H1 (cell line): ENCODE measurements at regions not wholly inside any gene's neighbourhood (a gene's known extent, or its start where the extent isn't known, plus 50 kb on each side); places are given as distances from the start of the nearest gene placed in this dataset.

Source experiments
- CTCF ChIA-PET: fragments of 300-600 bp; sonication (Branson Sonifier 250); formaldehyde crosslinking; loops from one replicate; lab custom pipeline; 2021; ENCODE audit not compliant: partially characterized antibody; lab: Charles Lee
- POLR2A ChIA-PET: fragments of 300-600 bp; sonication (Branson Sonifier 250); formaldehyde crosslinking; loops from one replicate; lab custom pipeline; 2021; ENCODE audit warnings: inconsistent platforms; ENCODE audit not compliant: partially characterized antibody; lab: Charles Lee
- DNase-seq, 2 experiments: peaks; one replicate each; pipeline versions ENCODE4 v3.0.0 to v3.0.0-alpha.2; 2010 to 2022; ENCODE audit warnings: low spot score in 2 of 2, low read depth in 1 of 2, mixed read lengths in 1 of 2
- FAIRE-seq: peaks from 2 replicates; lab custom pipeline; 2011; peaks lifted over from hg19 to GRCh38; lab: Jason Lieb, UNC
- H2AFZ ChIP-seq: 2 replicates; pipeline ENCODE4 v1.8.1; 2012; ENCODE audit warnings: low read length, inconsistent platforms
- H2AK5ac ChIP-seq: 2 replicates; pipeline ENCODE4 v1.6.1; 2013; ENCODE audit warnings: low read depth, low read length
- H2BK120ac ChIP-seq: replicated peaks from 2 replicates; pipeline ENCODE3; 2013; ENCODE audit warnings: low read depth, low read length, inconsistent platforms
- H2BK12ac ChIP-seq: 2 replicates; pipeline ENCODE4 v1.6.1; 2013; ENCODE audit warnings: low read depth, low read length
- H2BK15ac ChIP-seq: 2 replicates; pipeline ENCODE4 v1.6.1; 2013; ENCODE audit warnings: low read length
- H2BK20ac ChIP-seq: 2 replicates; pipeline ENCODE4 v1.6.1; 2013; ENCODE audit warnings: low read length
- H2BK5ac ChIP-seq: 2 replicates; pipeline ENCODE4 v1.6.1; 2013; ENCODE audit warnings: low read depth, low read length
- H3K14ac ChIP-seq: 2 replicates; pipeline ENCODE4 v1.6.1; 2013; ENCODE audit warnings: inconsistent platforms; ENCODE audit not compliant: insufficient read length
- H3K18ac ChIP-seq: 2 replicates; pipeline ENCODE4 v1.6.1; 2013; ENCODE audit warnings: low read length; ENCODE audit errors: extremely low read depth
- H3K23ac ChIP-seq: 2 replicates; pipeline ENCODE4 v1.6.1; 2013; ENCODE audit warnings: inconsistent platforms; ENCODE audit not compliant: insufficient read length
- H3K23me2 ChIP-seq: 2 replicates; pipeline ENCODE4 v1.6.1; 2013; ENCODE audit warnings: low read depth, low read length
- H3K27ac ChIP-seq: 2 replicates; pipeline ENCODE4 v1.6.1; 2011; ENCODE audit warnings: low read depth, low read length, inconsistent platforms
- H3K27me3 ChIP-seq, 4 experiments: replicated peaks in 1 of 4; 1 replicate in 1 of 4; 2 replicates in 3 of 4; pipeline versions ENCODE4 v1.6.1 to v1.8.1; 2011 to 2013; ENCODE audit warnings: low read length in 3 of 4, mild to moderate bottlenecking in 3 of 4, inconsistent platforms in 2 of 4, mixed read lengths in 2 of 4, moderate library complexity in 1 of 4; ENCODE audit not compliant: control insufficient read depth in 3 of 4, insufficient read depth in 3 of 4; ENCODE audit errors: extremely low read depth in 1 of 4
- H3K36me3 ChIP-seq, 4 experiments: 2 replicates each; pipeline versions ENCODE4 v1.6.1 to v1.8.1; 2011 to 2013; ENCODE audit warnings: mild to moderate bottlenecking in 4 of 4, low read length in 3 of 4, moderate library complexity in 2 of 4, control low read depth in 1 of 4, inconsistent platforms in 1 of 4; ENCODE audit not compliant: insufficient read depth in 4 of 4, control insufficient read depth in 2 of 4
- H3K4ac ChIP-seq: replicated peaks from 2 replicates; pipeline ENCODE3; 2013; ENCODE audit warnings: low read length, low read depth, mixed read lengths, inconsistent platforms; ENCODE audit not compliant: insufficient read length
- H3K4me1 ChIP-seq, 4 experiments: replicated peaks in 1 of 4; 1 replicate in 1 of 4; 2 replicates in 3 of 4; pipeline versions ENCODE4 v1.6.1 to v1.8.1; 2011 to 2013; ENCODE audit warnings: low read length in 3 of 4, inconsistent platforms in 2 of 4, mixed read lengths in 1 of 4; ENCODE audit not compliant: insufficient read depth in 4 of 4, control insufficient read depth in 3 of 4
- H3K4me2 ChIP-seq, 2 experiments: 2 replicates each; pipeline versions ENCODE4 v1.6.1 to v1.8.1; 2011 to 2013; ENCODE audit warnings: low read depth in 2 of 2, low read length in 2 of 2, control low read depth in 1 of 2, inconsistent platforms in 1 of 2, mild to moderate bottlenecking in 1 of 2; ENCODE audit not compliant: insufficient read depth in 1 of 2
- H3K4me3 ChIP-seq, 4 experiments: fragments of 200-600, 300-600 bp in 1 of 4; sonication (generic), shearing (Covaris generic), sonication (Bioruptor Twin) in 1 of 4; 2 replicates each; pipeline versions ENCODE4 v1.5.1 to v1.8.1; 2011 to 2016; ENCODE audit warnings: low read length in 4 of 4, low read depth in 3 of 4, control low read depth in 2 of 4, inconsistent platforms in 2 of 4, mild to moderate bottlenecking in 2 of 4, mixed read lengths in 1 of 4, moderate library complexity in 1 of 4; ENCODE audit not compliant: insufficient read depth in 2 of 4; ENCODE audit errors: extremely low read depth in 1 of 4
- H3K56ac ChIP-seq: replicated peaks from 2 replicates; pipeline ENCODE3; 2013; ENCODE audit warnings: low read depth, mild to moderate bottlenecking, mixed read lengths, low read length, inconsistent platforms; ENCODE audit not compliant: insufficient read length
- H3K79me1 ChIP-seq: 2 replicates; pipeline ENCODE4 v1.6.1; 2013; ENCODE audit warnings: low read depth, low read length, control low read depth
- H3K79me2 ChIP-seq, 2 experiments: 2 replicates each; pipeline versions ENCODE4 v1.6.1 to v1.8.1; 2012 to 2013; ENCODE audit warnings: low read length in 2 of 2, mild to moderate bottlenecking in 2 of 2, inconsistent platforms in 1 of 2; ENCODE audit not compliant: insufficient read depth in 2 of 2, control insufficient read depth in 1 of 2
- H3K9ac ChIP-seq, 4 experiments: replicated peaks in 1 of 4; 1 replicate in 1 of 4; 2 replicates in 3 of 4; pipeline versions ENCODE4 v1.6.1 to v1.8.1; 2011 to 2013; ENCODE audit warnings: low read depth in 3 of 4, low read length in 3 of 4, control low read depth in 2 of 4, mild to moderate bottlenecking in 2 of 4, moderate library complexity in 2 of 4, inconsistent platforms in 1 of 4; ENCODE audit errors: extremely low read depth in 1 of 4
- H3K9me3 ChIP-seq, 2 experiments: 2 replicates each; pipeline versions ENCODE4 v1.6.1 to v1.8.1; 2012 to 2013; ENCODE audit warnings: mild to moderate bottlenecking in 2 of 2, moderate library complexity in 2 of 2, control low read depth in 1 of 2, inconsistent platforms in 1 of 2, low read depth in 1 of 2, low read length in 1 of 2, mixed read lengths in 1 of 2; ENCODE audit not compliant: insufficient read depth in 2 of 2
- H4K20me1 ChIP-seq, 2 experiments: replicated peaks in 1 of 2; 2 replicates each; pipeline versions ENCODE3 to v1.8.1; 2011 to 2013; ENCODE audit warnings: inconsistent platforms in 2 of 2, low read length in 2 of 2, mild to moderate bottlenecking in 1 of 2; ENCODE audit not compliant: insufficient read depth in 2 of 2, control insufficient read depth in 1 of 2
- H4K5ac ChIP-seq: 2 replicates; pipeline ENCODE4 v1.6.1; 2013; ENCODE audit warnings: low read length, low read depth, mixed read lengths, inconsistent platforms; ENCODE audit not compliant: insufficient read length
- H4K8ac ChIP-seq: 2 replicates; pipeline ENCODE4 v1.8.0; 2013; ENCODE audit warnings: mild to moderate bottlenecking, moderate library complexity, low read length, inconsistent platforms; ENCODE audit not compliant: insufficient read depth; ENCODE audit errors: extremely low read depth
- H4K91ac ChIP-seq: replicated peaks from 2 replicates; pipeline ENCODE3; 2013; ENCODE audit warnings: low read length, mixed read lengths, inconsistent platforms; ENCODE audit not compliant: insufficient read length
- CTCF ChIP-seq, 3 experiments: IDR thresholded peaks; 1 replicate in 2 of 3; 2 replicates in 1 of 3; pipeline versions ENCODE4 v1.5.1 to v1.6.1; 2011; ENCODE audit warnings: low read length in 3 of 3, mild to moderate bottlenecking in 3 of 3, inconsistent platforms in 2 of 3, low read depth in 1 of 3, moderate library complexity in 1 of 3; ENCODE audit not compliant: insufficient read depth in 1 of 3; ENCODE audit errors: control extremely low read depth in 1 of 3
- FOSL1 ChIP-seq: IDR thresholded peaks from 2 replicates; pipeline ENCODE4 v1.6.1; 2011; ENCODE audit warnings: mild to moderate bottlenecking, low read depth, low read length, moderate library complexity; ENCODE audit not compliant: insufficient read depth
- GTF2F1 ChIP-seq: IDR thresholded peaks from 2 replicates; pipeline ENCODE4 v1.6.1; 2012; ENCODE audit warnings: low read depth, low read length, improper control_type of control experiment, borderline replicate concordance
- HDAC6 ChIP-seq: IDR thresholded peaks from one replicate; pipeline ENCODE4 v1.7.1; 2012; ENCODE audit warnings: low read depth, mild to moderate bottlenecking, inconsistent platforms, low read length, moderate library complexity
- MAFK ChIP-seq: IDR thresholded peaks from 2 replicates; pipeline ENCODE4 v1.6.1; 2012; ENCODE audit warnings: low read depth, mild to moderate bottlenecking, improper control_type of control experiment, low read length
- NANOG ChIP-seq: IDR thresholded peaks from 2 replicates; pipeline ENCODE4 v1.6.1; 2011; ENCODE audit warnings: low read length, low read depth, mild to moderate bottlenecking, inconsistent platforms; ENCODE audit not compliant: insufficient read depth, poor library complexity, severe bottlenecking
- PHF8 ChIP-seq: fragments of 200-600 bp; sonication (generic); conservative IDR thresholded peaks from 2 replicates; pipeline ENCODE4 v1.7.1; 2012; ENCODE audit warnings: low read depth, mild to moderate bottlenecking, inconsistent platforms, low read length, moderate library complexity
- POLR2A ChIP-seq, 2 experiments: IDR thresholded peaks; 1 replicate in 1 of 2; 2 replicates in 1 of 2; pipeline ENCODE4 v1.6.1; 2011; ENCODE audit warnings: low read depth in 2 of 2, low read length in 2 of 2, mild to moderate bottlenecking in 2 of 2; ENCODE audit errors: control extremely low read depth in 1 of 2
- POLR2AphosphoS5 ChIP-seq: IDR thresholded peaks from 2 replicates; pipeline ENCODE4 v1.6.1; 2011; ENCODE audit warnings: low read depth, low read length
- RBBP5 ChIP-seq: IDR thresholded peaks from 2 replicates; pipeline ENCODE4 v1.7.1; 2012; ENCODE audit warnings: low read depth, mild to moderate bottlenecking, inconsistent platforms, low read length, moderate library complexity, borderline replicate concordance
- RXRA ChIP-seq: IDR thresholded peaks from 2 replicates; pipeline ENCODE4 v1.6.1; 2011; ENCODE audit warnings: low read depth, mild to moderate bottlenecking, low read length, moderate library complexity; ENCODE audit not compliant: insufficient read depth
- SP4 ChIP-seq: IDR thresholded peaks from 2 replicates; pipeline ENCODE4 v1.6.1; 2012; ENCODE audit warnings: low read length, inconsistent platforms
- TAF1 ChIP-seq: IDR thresholded peaks from 2 replicates; pipeline ENCODE4 v1.6.1; 2011; ENCODE audit warnings: mild to moderate bottlenecking, low read depth, low read length
- WGBS, 2 experiments: shearing (Covaris generic) in 1 of 2; methylation state at CpG; one replicate each; pipeline versions ENCODE4 v1.1.6 to v1.1.7; 2013 to 2015; ENCODE audit warnings: low lambda C conversion rate in 2 of 2, mixed read lengths in 2 of 2, inconsistent platforms in 1 of 2, low coverage in 1 of 2, missing lambda C conversion rate in 1 of 2; ENCODE audit not compliant: insufficient replicate concordance in 2 of 2, insufficient coverage in 1 of 2, insufficient read length in 1 of 2; ENCODE audit errors: extremely low coverage in 1 of 2, missing lambda C conversion rate in 1 of 2; 5-methylcytosine and 5-hydroxymethylcytosine counted together

DNA sequence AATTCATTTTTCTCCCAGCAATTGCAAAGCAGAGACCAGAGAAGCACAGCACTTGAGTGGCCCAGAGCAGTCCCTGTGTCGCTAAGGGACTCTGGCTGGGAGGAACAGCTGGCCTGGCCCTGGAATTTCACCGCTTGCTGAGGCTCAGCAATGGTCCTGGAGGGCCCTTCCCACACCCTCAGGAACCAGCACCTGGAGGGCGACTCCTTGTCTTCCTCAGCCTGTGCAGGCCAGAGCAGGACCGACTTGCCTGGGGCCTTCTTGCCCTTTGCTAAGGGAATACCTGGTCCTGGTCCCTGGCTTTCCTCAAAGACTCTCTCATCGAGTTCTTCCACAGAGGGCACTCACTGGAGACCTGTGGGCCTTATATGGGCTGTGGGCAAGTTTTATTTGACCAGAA lies 294.6 kb downstream of the RPLP1 start:
- Histone ChIP-seq H3K9me3 (no peaks in the 10 kb centered on the region), H3K14ac (no peak overlapping the region), H4K5ac (no peak overlapping the region), H2BK15ac (no peak overlapping the region), H4K8ac (no peak overlapping the region; the same call in 1 of the 2 replicates), H3K27ac (no peak overlapping the region), H3K4me2 (no peak overlapping the region), H3K4me3 (no peak overlapping the region), H3K18ac (no peak overlapping the region), H4K20me1 (no peaks in the 10 kb centered on the region), H3K23ac (no peak overlapping the region), H3K79me2 (no peaks in the 10 kb centered on the region), H3K27me3 (no peaks in the 10 kb centered on the region), H3K23me2 (no peaks in the 10 kb centered on the region; the same call in 1 of the 2 replicates), H3K79me1 (no peaks in the 10 kb centered on the region), H2BK12ac (no peak overlapping the region), H2BK20ac (no peak overlapping the region), H2AFZ (no peak overlapping the region), H4K91ac (no peak overlapping the region), H3K4ac (no peak overlapping the region), H2BK5ac (no peak overlapping the region), H2AK5ac (no peak overlapping the region), H3K4me1 (peaks cover 0 to 3% (median 0%) of the 10 kb centered on the region in 4 experiments; a peak in 1 of 7 replicates), H3K9ac (no peak overlapping the region), H3K36me3 (no peaks in the 10 kb centered on the region), H2BK120ac (no peak overlapping the region), H3K56ac (no peak overlapping the region)
- DNase-seq, result no peak
- POLR2A ChIA-PET, result no interaction called here
- CTCF ChIA-PET, result interaction anchor here (1.0 to 1.8 kb wide), 5 partner anchors 10 to 720 kb away, joined by 3 to 5 read pairs (median 3); no protein-coding TSS in a partner anchor
- 86% methylated on average over 5 of the region's 5 CpGs; no CpG with 5 or more reads in 1 of the 2 experiments for WGBS, 2 experiments
- FAIRE-seq, result no peak
- no peak for TF ChIP-seq MAFK
- no peak for TF ChIP-seq CTCF (IDR thresholded peaks at IDR 0.05; ENCODE audit: control extremely low read depth in 1 of 3, insufficient read depth in 1 of 3, low read depth in 1 of 3, low read length in 3 of 3)
- no peak for TF ChIP-seq FOSL1
- no peak for TF ChIP-seq POLR2AphosphoS5
- TF ChIP-seq SP4, result no peak
- no peak for TF ChIP-seq NANOG
- no peak for TF ChIP-seq TAF1
- TF ChIP-seq GTF2F1, result no peak
- no peak for TF ChIP-seq HDAC6
- TF ChIP-seq PHF8, result no peak
- no peak for TF ChIP-seq RXRA
- TF ChIP-seq POLR2A (IDR thresholded peaks at IDR 0.05; ENCODE audit: control extremely low read depth in 1 of 2, low read depth in 2 of 2, low read length in 2 of 2), result no peak
- TF ChIP-seq RBBP5, result no peak
